GM12892 (cell line): ENCODE measurements at regions not wholly inside any gene's neighbourhood (a gene's known extent, or its start where the extent isn't known, plus 50 kb on each side); places are given as distances from the start of the nearest gene placed in this dataset.

Experiments
- POLR2AphosphoS5 ChIP-seq: IDR thresholded peaks from 2 replicates; pipeline ENCODE4 v1.6.1; 2011; ENCODE audit warnings: low read depth, low read length, control low read depth
- TAF1 ChIP-seq: IDR thresholded peaks from 2 replicates; pipeline ENCODE4 v1.6.1; 2011; ENCODE audit warnings: low read depth, mild to moderate bottlenecking, control low read depth, low read length, borderline replicate concordance

GRCh38 chr11:50169634-50170033, 137.0 kb downstream of the OR4C45 start:
- no peak for TF ChIP-seq TAF1
- TF ChIP-seq POLR2AphosphoS5: no peak
